ENCODE measurements at regions not wholly inside any gene's neighbourhood (a gene's known extent, or its start where the extent isn't known, plus 50 kb on each side); places are given as distances from the start of the nearest gene placed in this dataset.

- H4K5ac ChIP-seq (ENCODE audit: low read depth, low read length) = no peak overlapping the region
- dilution Hi-C loops (cut with HindIII; ENCODE audit: low sequenced_read_pairs, unreplicated experiment) (no loop called here), in situ Hi-C loops (cut with MboI; ENCODE audit: low sequenced_read_pairs) (no loop called here), intact Hi-C loops (cut with micrococcal nuclease) (no loop called here)
- no peak overlapping the region for H3K4me3 ChIP-seq (ENCODE audit: insufficient read depth, low read depth, low read length)
- WGBS, 2 experiments (ENCODE audit: extremely low coverage in 2 of 2, insufficient read length in 1 of 2) = no CpG with 5 or more reads among the region's 7 CpGs
- no peaks in the 10 kb centered on the region for H4K20me1 ChIP-seq (ENCODE audit: insufficient read depth, low read length)
- H3K4me2 ChIP-seq (ENCODE audit: low read depth, low read length) = no peak overlapping the region
- no peak overlapping the region for H2BK20ac ChIP-seq (ENCODE audit: low read depth, low read length)
- no peaks in the 10 kb centered on the region for H3K36me3 ChIP-seq (ENCODE audit: control insufficient read depth, insufficient read depth, low read length)
- no peak overlapping the region for H3K18ac ChIP-seq (ENCODE audit: low read depth, low read length)
- no peak overlapping the region for H2BK15ac ChIP-seq (ENCODE audit: low read depth, low read length)
- no peak overlapping the region for H2AFZ ChIP-seq (replicated peaks; ENCODE audit: low read length, poor library complexity)
- H3K9me1 ChIP-seq (ENCODE audit: insufficient read depth, low read length) = no peaks in the 10 kb centered on the region
- TF ChIP-seq CHD1 (IDR thresholded peaks at IDR 0.05; ENCODE audit: low read depth, low read length) (no peak), MXI1 (IDR thresholded peaks at IDR 0.05; ENCODE audit: borderline replicate concordance, low read depth, low read length) (no peak), RCOR1 (IDR thresholded peaks at IDR 0.05; ENCODE audit: insufficient replicate concordance, low read length) (no peak), POLR2A (IDR thresholded peaks at IDR 0.05; ENCODE audit: low read depth, low read length) (no peak), BHLHE40 (IDR thresholded peaks at IDR 0.05; ENCODE audit: low read depth, low read length) (no peak), SMC3 (IDR thresholded peaks at IDR 0.05; ENCODE audit: low read depth, low read length) (no peak), MAFK (IDR thresholded peaks at IDR 0.05; ENCODE audit: low read depth, low read length) (no peak), ELK1 (IDR thresholded peaks at IDR 0.05; ENCODE audit: borderline replicate concordance, low read depth, low read length) (no peak), CEBPB (IDR thresholded peaks at IDR 0.05; ENCODE audit: low read depth, low read length) (no peak), FOS (IDR thresholded peaks at IDR 0.05; ENCODE audit: low read depth, low read length) (no peak), NFE2L2 (IDR thresholded peaks at IDR 0.05; ENCODE audit: low read depth, low read length) (no peak), CTCF (conservative IDR thresholded peaks at IDR 0.05; ENCODE audit: low read depth, low read length) (no peak), USF2 (IDR thresholded peaks at IDR 0.05; ENCODE audit: low read depth, low read length) (no peak), MAZ (IDR thresholded peaks at IDR 0.05; ENCODE audit: borderline replicate concordance, low read depth, low read length) (no peak), RFX5 (IDR thresholded peaks at IDR 0.05; ENCODE audit: low read depth, low read length) (no peak), RAD21 (IDR thresholded peaks at IDR 0.05; ENCODE audit: low read length) (no peak)
- H3K27ac ChIP-seq (ENCODE audit: insufficient read depth, low read length) = no peak overlapping the region
- H3K9ac ChIP-seq (ENCODE audit: low read depth, low read length) = no peak overlapping the region
- H2BK5ac ChIP-seq (ENCODE audit: low read depth, low read length, poor library complexity, severe bottlenecking) = no peak overlapping the region
- no peaks in the 10 kb centered on the region for H3K4me1 ChIP-seq (ENCODE audit: control insufficient read depth, insufficient read depth, low read length)
- H2BK120ac ChIP-seq (ENCODE audit: low read depth, low read length) = no peak overlapping the region
- DNase-seq (no peak), ATAC-seq (ENCODE audit: low read depth) (no peak)
- H3K9me3 ChIP-seq (ENCODE audit: control insufficient read depth, insufficient read depth, low read length) = 0 out of 2 replicates have a peak, but pooled peaks cover 1% of the 10 kb centered on the region
- H2AK9ac ChIP-seq (replicated peaks; ENCODE audit: low read depth, low read length, poor library complexity) = no peak overlapping the region
- H3K56ac ChIP-seq (ENCODE audit: extremely low read depth, insufficient read depth, low read length) = no peak overlapping the region
- no peak overlapping the region for H3K14ac ChIP-seq (replicated peaks; ENCODE audit: low read depth, low read length)
- no TSS peak for BruUV-seq (replicated peaks)
- ChIA-PET CTCF (no interaction called here), POLR2A (ENCODE audit: unreplicated experiment) (no interaction called here)
- no peak overlapping the region for H4K8ac ChIP-seq (ENCODE audit: low read depth in 2 of 2, low read length in 2 of 2)
- no peak overlapping the region for H2AK5ac ChIP-seq (ENCODE audit: low read depth, low read length)
- no peaks in the 10 kb centered on the region for H3K79me1 ChIP-seq (ENCODE audit: low read depth in 1 of 2, low read length in 2 of 2)
- no peak overlapping the region for H3K4ac ChIP-seq (ENCODE audit: low read depth, low read length)
- H3K27me3 ChIP-seq (ENCODE audit: control insufficient read depth, insufficient read depth, low read length) = no peaks in the 10 kb centered on the region
- no peak overlapping the region for H3K23ac ChIP-seq (ENCODE audit: low read depth, low read length)
- no peak overlapping the region for H4K91ac ChIP-seq (ENCODE audit: insufficient read depth, low read depth, low read length)
Observed at GRCh38 chr1:82979593-82980236, 1019.2 kb downstream of the TTLL7 start.
